Spinal cord (tissue), 9 donors: ENCODE measurements at regions not wholly inside any gene's neighbourhood (a gene's known extent, or its start where the extent isn't known, plus 50 kb on each side); places are given as distances from the start of the nearest gene placed in this dataset.
A peak's percentile ranks its signal among the peaks of the same experiment; 100 is the strongest.
"Not testable (repeated sequence)": the region's sequence is repeated elsewhere in the genome, so short reads cannot be mapped to it uniquely, and the experiment has no call there.

ENCODE experiments used
- DNase-seq, 6 donors: peaks; one replicate each; pipeline versions ENCODE4 v3.0.0 to v3.0.0-alpha.2; 2013 to 2015; ENCODE audit warnings: low spot score in 6 of 6, low read depth in 4 of 6
- H3K27ac ChIP-seq: one replicate; pipeline ENCODE4 v1.5.1; 2013; ENCODE audit warnings: low read depth, low read length, control low read depth
- H3K27me3 ChIP-seq: one replicate; pipeline ENCODE4 v1.6.1; 2013; ENCODE audit warnings: low read length; ENCODE audit not compliant: control insufficient read depth, insufficient read depth
- H3K36me3 ChIP-seq: one replicate; pipeline ENCODE4 v1.6.1; 2013; ENCODE audit warnings: low read length; ENCODE audit not compliant: control insufficient read depth, insufficient read depth
- H3K4me1 ChIP-seq: one replicate; pipeline ENCODE4 v1.6.1; 2013; ENCODE audit warnings: low read length; ENCODE audit not compliant: control insufficient read depth, insufficient read depth
- H3K4me3 ChIP-seq: one replicate; pipeline ENCODE4 v1.5.1; 2013; ENCODE audit warnings: low read depth, low read length, control low read depth
- H3K9me3 ChIP-seq: one replicate; pipeline ENCODE4 v1.6.1; 2013; ENCODE audit warnings: low read length; ENCODE audit not compliant: control insufficient read depth, insufficient read depth
- WGBS: methylation state at CpG from one replicate; pipeline ENCODE4 v1.1.5; 2013; ENCODE audit warnings: missing lambda C conversion rate; ENCODE audit not compliant: insufficient coverage; 5-methylcytosine and 5-hydroxymethylcytosine counted together
- donor health status: healthy.

DNA sequence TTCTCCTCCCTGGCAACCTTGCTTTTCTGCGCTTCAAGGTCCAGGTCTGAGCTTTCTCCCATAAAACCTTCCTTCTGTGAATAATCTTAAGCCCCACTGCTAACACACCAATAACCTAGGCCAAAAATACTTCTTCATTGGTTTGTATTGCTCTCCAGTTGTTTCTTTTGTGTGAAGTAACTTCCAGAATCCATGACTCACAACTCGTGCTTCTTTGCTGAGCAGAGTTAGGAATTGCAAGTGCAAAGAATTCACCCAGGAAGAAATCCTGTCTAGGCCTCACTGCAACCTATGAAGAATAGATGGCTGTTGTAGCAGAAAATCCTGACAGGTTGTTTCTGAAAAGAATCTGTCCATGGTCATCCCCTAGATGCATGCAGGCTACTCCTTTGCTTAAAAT lies 295.7 kb downstream of the MED10 start:
- Histone ChIP-seq H3K9me3 (no peaks in the 10 kb centered on the region), H3K27me3 (peaks cover 3% of the 10 kb centered on the region), H3K4me3 (no peak overlapping the region), H3K4me1 (peaks cover 2% of the 10 kb centered on the region), H3K36me3 (no peaks in the 10 kb centered on the region), H3K27ac (no peak overlapping the region)
- DNase-seq = no peak
- 100% methylated on average over 1 of the region's 2 CpGs for WGBS

DNA sequence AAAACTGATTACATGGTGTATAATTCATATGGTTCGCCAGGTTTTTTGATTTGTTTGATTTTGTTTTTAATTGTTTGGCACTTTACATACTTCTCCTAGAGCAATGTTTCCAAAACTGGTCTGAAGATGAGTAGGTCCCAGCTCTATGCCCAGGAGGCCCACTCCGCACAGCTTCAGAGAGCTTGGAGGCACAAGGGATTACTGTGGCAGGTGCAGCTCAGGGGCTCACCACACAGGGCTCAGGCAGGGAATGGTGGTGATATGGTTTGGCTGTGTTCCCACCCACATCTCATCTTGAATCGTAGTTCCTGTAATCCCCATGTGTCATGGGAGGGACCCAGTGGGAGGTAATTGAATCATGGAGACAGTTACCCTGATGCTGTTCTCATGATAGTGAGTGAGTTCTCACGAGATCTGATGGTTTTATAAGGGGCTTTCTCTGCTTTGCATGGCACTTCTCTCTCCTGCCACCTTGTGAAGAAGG lies 296.6 kb downstream of the MED10 start:
- 100% methylated on average over 1 of the region's 4 CpGs for WGBS
- peaks cover 2% of the 10 kb centered on the region for H3K4me1 ChIP-seq

DNA sequence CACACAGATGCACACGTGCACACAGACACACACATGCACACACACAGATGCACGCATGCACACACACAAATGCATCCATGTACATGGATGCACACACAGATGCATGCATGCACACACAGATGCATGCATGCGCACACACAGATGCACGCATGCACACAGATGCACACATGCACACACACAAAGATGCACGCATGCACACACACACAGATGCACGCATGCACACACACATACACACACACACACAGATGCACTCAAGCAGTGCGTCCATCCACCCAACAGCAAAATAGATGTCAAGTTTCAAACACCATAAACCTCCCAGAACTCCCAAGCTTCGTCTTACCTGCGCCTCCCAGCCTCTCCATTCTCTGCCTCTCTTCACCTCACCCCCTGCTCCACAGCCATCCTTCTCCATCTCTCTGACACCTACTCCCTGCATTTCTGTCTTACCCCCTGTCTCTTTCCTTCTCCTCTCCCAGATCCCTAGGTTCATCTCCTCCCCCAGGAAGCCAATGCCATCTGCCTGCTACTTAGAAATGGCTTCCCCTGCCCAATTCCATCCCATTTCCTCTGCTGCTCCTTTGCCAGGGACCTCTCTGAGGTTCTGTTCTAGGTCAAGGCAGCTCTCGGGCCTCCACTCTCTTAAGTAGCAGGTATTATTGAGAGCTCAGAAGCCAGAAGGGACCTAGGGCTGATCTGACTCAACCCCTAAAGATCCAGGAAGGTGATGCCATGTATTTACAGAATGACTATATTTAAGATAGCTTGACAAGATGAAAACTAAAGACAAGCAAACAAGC lies 297.2 kb downstream of the MED10 start:
- Histone ChIP-seq H3K9me3 (no peaks in the 10 kb centered on the region), H3K36me3 (no peaks in the 10 kb centered on the region), H3K27me3 (peaks cover 3% of the 10 kb centered on the region), H3K4me3 (no peak overlapping the region), H3K27ac (no peak overlapping the region), H3K4me1 (peaks cover 4% of the 10 kb centered on the region)
- 96% methylated on average over 10 of the region's 10 CpGs for WGBS
- no peak for DNase-seq

More for the DNA sequence above, 296.6 kb downstream of the MED10 start:
- H3K27ac ChIP-seq = no peak overlapping the region
- no peaks in the 10 kb centered on the region for H3K36me3 ChIP-seq
- H3K9me3 ChIP-seq = no peaks in the 10 kb centered on the region
- H3K4me3 ChIP-seq = no peak overlapping the region
- DNase-seq = no peak
- peaks cover 3% of the 10 kb centered on the region for H3K27me3 ChIP-seq

DNA sequence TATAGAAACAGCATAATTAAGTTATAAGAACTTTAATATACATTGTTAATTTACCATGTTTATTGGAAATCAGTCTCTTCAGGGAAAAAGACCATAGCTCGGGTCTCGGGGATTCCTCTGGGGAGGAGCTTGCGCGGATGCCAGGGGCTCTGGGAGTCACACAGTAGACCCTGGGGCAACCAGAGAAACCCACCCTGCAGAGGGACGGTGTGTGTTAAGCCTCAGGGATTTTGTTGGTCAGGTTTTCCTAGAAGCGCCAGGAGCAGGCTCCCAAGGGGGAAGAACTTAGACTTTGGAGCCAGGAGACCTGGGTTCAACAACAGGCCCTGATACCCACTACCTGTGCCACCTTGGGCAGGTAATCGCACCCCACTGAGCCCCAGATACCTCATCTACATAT lies 297.9 kb downstream of the MED10 start:
- H3K4me3 ChIP-seq = no peak overlapping the region
- 91% methylated on average over 6 of the region's 7 CpGs for WGBS

DNA sequence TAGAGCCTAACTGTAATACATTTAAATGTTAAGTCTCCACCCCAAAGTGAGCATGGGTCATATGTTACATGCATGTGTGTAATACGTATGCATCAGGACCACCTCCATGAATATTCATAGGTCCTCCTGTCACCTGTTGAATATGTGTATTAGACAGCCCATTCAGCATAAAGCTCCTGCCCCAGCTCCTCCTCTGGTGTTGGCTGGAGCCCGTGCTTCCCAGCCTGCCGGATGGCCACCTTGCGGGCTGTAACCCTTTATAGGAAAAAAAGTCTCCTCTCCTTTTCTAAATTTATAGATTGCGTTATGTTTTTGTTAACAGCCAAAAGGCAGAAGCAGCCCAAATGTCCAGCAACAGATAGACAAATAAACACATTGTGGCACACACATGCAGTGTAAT lies 299.5 kb downstream of the MED10 start:
- DNase-seq = no peak
- no peaks in the 10 kb centered on the region for H3K36me3 ChIP-seq
- H3K4me1 ChIP-seq = peaks cover 4% of the 10 kb centered on the region
- no peak overlapping the region for H3K27ac ChIP-seq
- H3K9me3 ChIP-seq = no peaks in the 10 kb centered on the region
- 100% methylated on average over 1 of the region's 5 CpGs for WGBS
- H3K4me3 ChIP-seq = no peak overlapping the region
- no peaks in the 10 kb centered on the region for H3K27me3 ChIP-seq

More for the DNA sequence above, 297.9 kb downstream of the MED10 start:
- H3K27me3 ChIP-seq = peaks cover 3% of the 10 kb centered on the region
- H3K27ac ChIP-seq = no peak overlapping the region
- DNase-seq = no peak
- no peaks in the 10 kb centered on the region for H3K36me3 ChIP-seq
- peaks cover 4% of the 10 kb centered on the region for H3K4me1 ChIP-seq
- H3K9me3 ChIP-seq = no peaks in the 10 kb centered on the region

DNA sequence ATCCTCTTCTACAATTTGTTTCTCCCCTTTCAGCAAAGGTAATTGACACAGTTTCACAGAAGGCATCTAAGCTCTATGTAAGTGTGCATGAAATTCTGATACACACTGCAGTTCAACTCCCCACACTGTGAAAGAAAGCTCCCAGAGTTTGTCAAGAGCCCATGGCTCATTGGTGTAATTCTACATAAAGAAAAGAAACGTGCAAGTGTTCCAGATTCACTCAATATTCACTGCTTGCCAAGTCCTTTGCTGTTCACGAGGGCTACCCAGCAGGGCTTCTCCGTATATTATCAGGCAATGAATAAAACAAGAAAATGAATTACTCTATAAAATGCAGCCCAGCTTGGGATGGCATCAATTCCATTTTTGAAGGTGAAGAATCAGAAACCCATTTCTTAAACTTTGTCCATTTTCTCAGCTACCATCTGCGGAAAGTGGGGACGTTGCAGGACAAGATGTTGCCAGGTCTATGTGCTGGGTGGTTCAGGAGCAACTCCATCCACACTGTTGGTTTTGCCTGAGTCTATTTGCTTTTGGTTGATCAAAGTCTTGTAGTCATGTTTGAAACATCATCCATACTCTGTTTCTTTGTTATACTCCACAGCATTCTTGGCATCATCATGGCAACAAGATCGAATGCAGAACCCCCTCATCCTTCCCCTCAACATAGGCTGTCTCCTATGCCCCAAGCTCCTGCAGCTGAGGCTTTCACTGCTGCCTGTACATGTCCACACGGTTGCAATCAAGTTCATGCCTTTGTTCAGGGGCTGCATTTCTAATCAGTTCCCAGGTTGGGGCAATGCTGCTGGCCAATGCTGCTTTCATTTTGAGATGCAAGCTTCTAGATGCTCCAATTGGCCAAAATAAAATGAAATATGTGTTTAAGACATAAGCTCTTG lies 301.8 kb downstream of the MED10 start:
- Histone ChIP-seq H3K9me3 (no peaks in the 10 kb centered on the region), H3K4me3 (no peak overlapping the region), H3K4me1 (peaks cover 4% of the 10 kb centered on the region), H3K27me3 (no peaks in the 10 kb centered on the region), H3K27ac (no peak overlapping the region), H3K36me3 (no peaks in the 10 kb centered on the region)
- WGBS = 52% methylated on average over 3 of the region's 7 CpGs
- peak in 2 of 6 donors; percentile 65 to 78 for DNase-seq

DNA sequence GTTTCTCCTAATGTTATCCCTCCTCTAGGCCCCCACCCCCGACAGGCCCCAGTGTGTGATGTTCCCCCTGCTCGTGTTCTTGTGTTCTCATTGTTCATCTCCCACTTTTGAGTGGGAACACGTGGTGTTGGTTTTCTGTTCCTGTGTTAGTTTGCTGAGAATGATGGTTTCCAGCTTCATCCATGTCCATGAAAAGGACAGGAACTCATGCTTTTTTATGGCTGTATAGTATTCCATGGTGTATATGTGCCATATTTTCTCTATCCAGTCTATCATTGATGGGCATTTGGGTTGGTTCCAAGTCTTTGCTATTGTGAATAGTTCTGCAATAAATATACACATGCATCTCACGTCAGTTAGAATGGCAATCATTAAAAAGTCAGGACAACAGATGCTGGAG lies 305.9 kb downstream of the MED10 start:
- not testable (repeated sequence) for H3K4me1 ChIP-seq, H3K36me3 ChIP-seq, H3K9me3 ChIP-seq, DNase-seq, H3K27ac ChIP-seq, H3K27me3 ChIP-seq, H3K4me3 ChIP-seq
- WGBS = no CpG with 5 or more reads among the region's 4 CpGs

DNA sequence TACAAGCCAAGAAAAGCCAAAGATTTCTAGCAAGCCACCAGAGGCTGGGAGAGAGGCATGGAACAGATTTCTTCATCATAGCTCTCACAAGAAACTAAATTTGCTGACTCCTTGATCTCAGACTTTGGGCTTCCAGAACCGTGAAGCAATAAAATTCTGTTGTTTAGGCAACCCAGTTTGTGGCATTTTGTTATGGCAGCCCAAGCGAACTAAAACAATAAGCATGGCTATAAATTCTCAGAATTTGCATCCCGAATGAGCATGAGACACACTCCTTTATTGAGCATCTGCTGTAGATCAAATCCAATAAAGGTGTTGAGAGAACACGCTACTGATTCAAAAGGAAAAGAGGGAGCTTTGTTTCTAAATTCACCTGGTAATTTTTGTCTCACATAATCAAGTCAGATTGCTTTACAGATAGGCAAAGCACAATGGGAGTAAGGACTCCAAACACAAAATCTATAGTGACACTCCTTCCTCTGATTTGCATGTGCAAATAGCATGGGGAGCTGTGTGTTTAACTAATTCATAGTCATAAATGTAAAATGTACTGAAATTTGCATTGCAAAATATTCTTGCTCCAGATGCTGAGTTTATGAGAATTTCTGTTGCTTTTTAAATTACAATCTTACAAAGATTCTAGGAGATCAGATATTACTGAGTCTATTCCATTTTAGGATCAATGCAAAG lies 308.7 kb downstream of the MED10 start:
- no peaks in the 10 kb centered on the region for H3K36me3 ChIP-seq
- H3K27me3 ChIP-seq = no peaks in the 10 kb centered on the region
- no peak overlapping the region for H3K4me3 ChIP-seq
- H3K9me3 ChIP-seq = no peaks in the 10 kb centered on the region
- 21% methylated on average over 2 of the region's 4 CpGs for WGBS
- no peak overlapping the region for H3K27ac ChIP-seq
- H3K4me1 ChIP-seq = no peaks in the 10 kb centered on the region
- DNase-seq = peak in 2 of 6 donors; percentile 68 to 70

DNA sequence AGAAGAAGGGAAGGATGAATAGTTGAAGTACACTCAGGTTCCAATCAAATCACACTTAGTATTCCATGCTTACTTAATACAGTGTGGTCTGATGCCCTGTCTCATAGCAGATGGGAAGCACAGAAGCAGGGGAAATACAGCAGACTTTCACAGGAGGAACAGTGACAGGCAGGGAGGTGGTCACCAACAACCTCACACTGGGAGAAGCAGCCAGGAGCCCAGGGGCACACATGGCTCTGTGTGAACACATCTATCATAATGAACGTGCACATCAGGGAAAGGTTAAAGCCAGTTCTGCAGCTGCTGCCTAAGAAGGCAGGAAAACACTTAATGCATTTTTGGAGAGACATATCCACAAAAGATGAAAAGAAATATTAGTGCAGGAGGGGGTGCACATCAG lies 312.3 kb downstream of the MED10 start:
- WGBS = no CpG with 5 or more reads among the region's 1 CpG
- Histone ChIP-seq H3K27me3 (no peaks in the 10 kb centered on the region), H3K27ac (no peak overlapping the region)

More for the DNA sequence above, 312.3 kb downstream of the MED10 start:
- H3K4me1 ChIP-seq = no peaks in the 10 kb centered on the region
- H3K4me3 ChIP-seq = no peak overlapping the region
- no peaks in the 10 kb centered on the region for H3K9me3 ChIP-seq
- no peaks in the 10 kb centered on the region for H3K36me3 ChIP-seq
- DNase-seq = peak in 2 of 6 donors; percentile 48 to 60
